Midbrain (tissue), 1 donor: ENCODE measurements at regions not wholly inside any gene's neighbourhood (a gene's known extent, or its start where the extent isn't known, plus 50 kb on each side); places are given as distances from the start of the nearest gene placed in this dataset.

Experiments
- DNase-seq: peaks from one replicate; lab custom pipeline; 2025; lab: John Stamatoyannopoulos, UW

DNA sequence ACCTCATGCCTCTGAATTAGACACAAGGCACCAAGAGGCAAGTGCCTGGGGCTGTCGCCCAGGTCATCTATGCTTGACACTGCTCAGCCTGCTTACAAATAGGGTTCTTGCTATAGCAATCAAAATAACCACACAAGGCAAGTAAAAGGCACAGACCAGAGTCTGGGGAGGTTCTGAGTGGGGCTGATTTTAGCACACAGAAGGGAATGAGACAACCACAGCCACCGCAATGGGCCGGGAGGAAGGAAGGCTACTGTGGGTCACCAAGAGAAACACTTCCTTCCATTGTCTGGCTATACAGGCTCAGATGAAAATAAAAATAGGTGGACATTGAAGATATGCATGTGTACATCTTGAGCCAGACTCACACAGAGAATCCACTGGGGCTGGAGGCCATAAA lies 159.1 kb downstream of the DLEU7 start:
- DNase-seq = peak; percentile 25

DNA sequence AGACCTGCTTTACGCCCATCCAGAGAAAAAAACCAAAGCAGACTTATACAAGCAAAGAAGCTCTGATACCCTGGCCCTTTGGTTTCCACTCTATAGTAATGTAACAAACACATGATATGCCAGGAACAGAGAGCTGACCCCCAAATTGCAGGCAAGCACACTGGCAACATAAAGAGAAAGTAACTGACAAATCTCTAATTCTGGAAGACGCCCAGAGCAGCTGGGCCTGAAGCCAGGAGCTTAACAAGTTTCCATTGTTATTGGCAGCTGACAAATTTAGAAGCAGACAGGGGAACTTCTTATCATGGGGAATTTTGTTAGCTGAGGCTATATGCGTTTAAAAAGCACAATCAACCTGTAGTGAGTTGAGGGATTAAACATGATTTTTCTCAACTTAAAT lies 158.0 kb downstream of the DLEU7 start:
- peak; percentile 90 for DNase-seq

GRCh38 chr13:50685956-50686355 lies 157.5 kb downstream of the DLEU7 start:
- DNase-seq = no peak

DNA sequence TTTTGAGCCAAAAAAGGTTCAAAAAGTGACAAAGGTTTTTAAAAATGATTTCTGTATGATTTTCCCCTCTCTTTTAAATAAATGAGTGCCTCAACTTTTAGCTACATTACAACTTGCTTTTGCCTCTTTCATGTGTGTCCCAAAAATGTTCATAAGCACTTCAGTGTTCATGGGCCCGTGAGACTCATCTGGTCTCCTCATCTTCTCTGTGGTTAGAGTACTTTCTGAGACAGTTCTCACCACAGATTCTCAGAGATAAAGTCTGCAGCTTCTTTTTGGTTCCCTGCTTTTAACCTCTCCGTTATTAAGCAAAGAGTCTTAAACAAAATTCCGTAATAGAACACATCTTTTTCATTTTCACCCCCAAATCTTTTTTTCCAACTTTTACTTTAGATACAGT lies 156.9 kb downstream of the DLEU7 start:
- no peak for DNase-seq

- no peak for DNase-seq
These were observed 155.9 kb downstream of the DLEU7 start for GRCh38 chr13:50687545-50687944.

DNA sequence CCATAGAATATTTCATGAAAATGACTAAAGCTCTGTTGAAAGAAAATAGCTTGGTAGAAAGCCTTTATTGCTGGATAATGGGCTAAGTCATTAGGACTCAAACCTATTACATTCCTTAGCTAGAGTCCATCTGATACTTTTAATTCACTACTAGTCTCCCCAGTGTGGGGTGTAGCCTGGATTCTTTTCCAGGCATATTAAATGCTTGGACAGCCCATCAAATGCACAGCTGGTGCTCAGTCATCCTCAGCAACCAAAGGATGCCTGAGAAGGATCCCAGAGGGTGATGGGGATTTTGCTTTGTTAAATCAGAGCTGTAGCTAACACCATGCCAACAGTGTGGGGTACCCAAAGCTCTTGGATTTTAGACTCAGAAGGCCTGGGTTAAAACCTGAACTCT lies 153.5 kb downstream of the DLEU7 start:
- no peak for DNase-seq

- DNase-seq = no peak
These were observed 152.3 kb downstream of the DLEU7 start for GRCh38 chr13:50691176-50691680.

- DNase-seq = no peak
These were observed 151.7 kb downstream of the DLEU7 start for GRCh38 chr13:50691681-50692263.

DNA sequence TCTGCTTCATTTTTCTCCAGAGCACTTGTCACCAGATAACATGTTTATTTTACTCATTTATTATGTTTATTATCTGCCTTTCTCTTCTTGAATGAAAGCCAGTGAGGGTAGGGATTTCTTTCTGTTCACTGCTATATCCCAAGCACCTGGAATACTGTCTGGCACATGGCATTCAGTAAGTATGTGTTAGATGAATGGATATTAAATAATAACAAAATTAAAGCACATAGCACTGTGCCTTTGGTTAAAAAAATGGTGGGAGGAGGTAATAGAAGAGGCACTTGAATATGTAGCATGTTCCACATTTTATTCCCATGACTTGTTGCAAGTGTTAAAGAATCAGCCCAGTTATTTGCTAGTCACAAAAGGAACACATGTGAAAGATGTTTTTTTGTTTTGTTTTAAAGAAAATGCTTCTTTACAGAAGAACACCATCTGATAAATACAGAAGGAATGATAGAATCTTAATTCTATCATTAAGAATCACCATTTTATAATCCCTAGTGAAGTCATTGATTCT lies 151.0 kb downstream of the DLEU7 start:
- no peak for DNase-seq

DNA sequence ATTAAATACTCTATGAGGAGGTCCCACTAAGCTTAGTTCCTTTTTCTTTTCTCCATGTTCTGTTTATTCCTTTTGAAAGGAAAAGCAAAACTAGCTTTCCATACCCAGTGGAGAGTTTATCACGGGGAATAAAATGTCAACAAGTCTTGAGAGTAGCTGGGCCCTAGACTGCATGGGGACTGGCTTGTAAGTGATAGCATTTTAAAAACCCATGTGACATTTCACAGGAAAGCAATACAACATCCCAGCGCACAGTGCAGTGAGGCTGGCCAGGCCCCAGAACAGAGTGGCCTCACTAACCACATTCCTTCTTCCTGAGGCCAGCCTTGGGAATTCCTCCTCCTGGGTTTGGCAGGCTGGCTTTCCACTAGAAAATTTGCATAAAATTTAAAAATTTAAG lies 149.8 kb downstream of the DLEU7 start:
- no peak for DNase-seq

- no peak for DNase-seq
These were observed 145.5 kb downstream of the DLEU7 start for GRCh38 chr13:50697746-50698539.

DNA sequence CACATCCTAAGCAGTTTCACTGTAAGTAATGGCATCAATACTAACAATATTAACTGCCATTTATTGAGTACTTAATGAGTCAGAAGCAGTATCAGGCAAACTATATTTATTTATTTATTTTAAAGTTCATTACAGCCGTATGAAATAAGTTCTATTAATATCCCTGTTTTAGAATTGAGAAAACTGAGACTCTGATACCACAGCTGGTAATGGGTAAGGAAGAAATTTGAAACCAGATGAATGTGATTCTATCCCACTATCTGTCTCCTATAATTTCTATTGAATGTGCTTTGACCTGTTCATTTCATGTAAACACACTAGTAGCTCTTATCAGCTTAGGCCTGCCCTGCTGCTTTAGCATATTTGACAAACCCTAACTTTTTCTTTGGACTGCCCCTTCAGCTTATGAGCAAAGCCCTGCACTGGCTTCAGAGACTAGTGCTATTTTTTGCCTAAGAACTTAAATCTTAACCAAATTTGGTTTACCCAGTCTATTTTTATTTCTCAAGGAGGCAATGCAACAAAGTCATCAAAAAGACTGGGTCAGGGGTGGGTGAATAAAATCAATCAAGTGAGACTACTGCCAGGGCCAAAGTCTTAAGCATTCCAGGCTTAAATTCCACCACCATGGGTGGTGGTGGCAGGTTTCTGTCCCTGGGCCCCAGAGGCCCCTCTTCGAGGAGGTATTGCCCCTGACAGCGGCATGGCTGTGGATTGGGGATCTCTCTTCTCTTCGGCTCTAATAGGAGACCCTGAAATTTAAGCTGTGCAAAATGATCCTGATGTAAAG lies 143.4 kb downstream of the DLEU7 start:
- DNase-seq = no peak

GRCh38 chr13:50700664-50701305 lies 142.7 kb downstream of the DLEU7 start:
- DNase-seq = no peak

DNA sequence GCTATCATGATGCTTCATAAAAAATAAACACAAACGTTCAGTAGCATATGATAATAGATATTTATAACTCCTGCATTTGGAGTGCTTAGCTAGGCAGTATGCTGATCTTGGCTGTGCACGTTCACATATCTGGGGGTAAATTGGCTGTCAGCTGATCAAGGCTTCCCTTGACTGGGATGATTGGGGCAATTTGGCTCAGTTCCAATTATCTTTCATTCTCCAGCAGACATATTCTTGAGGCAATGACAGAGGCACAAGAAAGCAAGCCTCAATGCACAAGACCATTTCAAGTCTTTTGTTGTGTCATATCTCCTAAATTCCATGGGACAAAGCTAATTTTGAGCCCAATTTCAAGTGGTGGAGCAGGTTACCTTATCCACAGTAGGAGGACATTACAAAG lies 142.0 kb downstream of the DLEU7 start:
- DNase-seq = no peak

- no peak for DNase-seq
These were observed 137.0 kb downstream of the DLEU7 start for GRCh38 chr13:50706505-50706904.

DNA sequence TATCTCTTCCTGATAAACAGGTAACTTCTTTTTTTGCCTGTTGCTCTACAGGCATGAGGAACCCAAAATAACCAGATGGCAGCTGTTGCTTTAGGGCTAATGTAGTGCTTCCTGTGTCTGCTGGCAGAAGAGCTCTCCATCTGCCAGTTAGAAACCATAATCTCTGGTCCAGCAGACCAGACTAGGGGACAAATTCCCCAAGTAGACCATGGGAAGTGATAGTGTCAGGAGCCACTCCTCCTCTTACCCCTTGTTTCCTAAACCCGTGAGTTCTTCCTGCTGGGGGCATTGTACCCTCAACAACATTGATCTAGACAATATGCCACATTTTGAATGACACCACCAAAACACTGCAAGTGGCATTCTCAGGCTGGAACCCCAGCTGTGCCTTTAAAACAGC lies 135.9 kb downstream of the DLEU7 start:
- DNase-seq = no peak

DNA sequence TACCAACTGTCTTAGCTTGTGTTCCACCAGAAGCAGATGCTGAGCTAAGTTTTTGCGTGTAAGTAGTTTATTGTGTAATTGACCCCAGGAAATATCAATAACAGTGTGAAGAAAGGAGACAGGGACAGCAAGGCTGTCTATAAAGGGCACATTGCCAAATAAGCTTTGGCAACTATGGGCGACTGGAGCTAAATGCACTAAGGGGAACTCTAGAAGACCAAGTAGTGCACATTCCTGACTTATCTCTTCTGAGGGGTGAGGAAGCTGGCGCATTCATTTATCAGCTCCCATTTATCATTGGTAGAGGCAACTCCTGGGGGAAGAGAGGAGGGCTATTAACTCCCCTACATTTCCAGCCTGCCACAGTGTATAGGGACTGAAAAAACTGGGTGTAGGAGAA lies 135.0 kb downstream of the DLEU7 start:
- DNase-seq = no peak

GRCh38 chr13:50709058-50709457 lies 134.4 kb downstream of the DLEU7 start:
- no peak for DNase-seq

DNA sequence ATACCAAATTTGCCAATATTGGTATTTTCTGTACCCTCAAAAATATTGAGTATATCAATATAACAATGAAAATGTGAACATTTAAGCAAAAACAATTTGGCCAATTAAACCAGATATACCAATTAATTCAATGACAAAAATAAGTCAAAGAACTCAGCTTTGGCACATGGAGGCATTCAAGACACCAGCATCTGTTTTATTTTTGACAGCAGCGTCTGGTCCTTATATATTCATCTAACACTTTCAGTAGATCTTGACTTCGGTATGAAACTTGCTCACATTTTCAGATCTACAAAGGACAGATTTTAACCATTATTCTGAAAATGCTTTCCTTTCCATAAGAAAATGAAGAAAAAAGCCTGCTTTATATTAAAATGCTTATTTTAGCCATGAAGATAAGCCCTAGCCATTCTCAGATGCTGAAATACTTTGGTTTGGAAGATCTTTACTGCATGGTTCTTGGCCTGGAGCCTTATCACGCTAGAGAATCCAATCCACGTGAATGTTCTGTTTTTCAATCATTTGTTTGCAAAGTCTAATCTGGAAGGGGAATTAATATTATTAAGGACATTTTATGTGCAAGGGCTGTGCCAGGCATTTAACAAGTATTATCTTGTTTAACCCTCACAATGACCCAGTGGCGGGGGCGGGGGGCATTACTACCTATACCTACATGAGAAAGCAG lies 132.2 kb downstream of the DLEU7 start:
- no peak for DNase-seq

- no peak for DNase-seq
These were observed 131.5 kb downstream of the DLEU7 start for GRCh38 chr13:50711996-50712395.

DNA sequence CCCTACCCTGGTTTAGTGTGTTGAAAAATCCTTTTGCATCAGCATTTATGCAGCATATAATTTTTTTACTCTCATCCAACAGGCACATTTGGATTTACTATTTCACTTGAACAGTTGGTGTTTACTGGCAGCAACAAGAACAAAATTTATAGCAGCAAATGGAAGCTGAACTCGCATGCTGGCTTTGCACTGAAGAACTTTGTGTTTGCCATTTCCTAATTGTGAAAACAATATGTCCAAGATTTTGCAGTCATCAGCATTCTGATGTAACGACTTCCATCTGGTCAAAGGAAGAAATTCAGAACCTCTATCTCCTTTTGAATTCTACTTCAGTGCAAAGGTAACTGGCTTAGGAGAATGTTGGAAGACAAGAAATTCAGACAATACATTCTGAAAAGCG lies 131.0 kb downstream of the DLEU7 start:
- DNase-seq = no peak

GRCh38 chr13:50712881-50713280 lies 130.6 kb downstream of the DLEU7 start:
- no peak for DNase-seq
